K562 (cell line): ENCODE measurements at regions not wholly inside any gene's neighbourhood (a gene's known extent, or its start where the extent isn't known, plus 50 kb on each side); places are given as distances from the start of the nearest gene placed in this dataset.

ENCODE experiments used
- GABPA ChIP-seq: fragments of 200-800 bp; sonication (Bioruptor generic); conservative IDR thresholded peaks from 2 replicates; pipeline ENCODE4 v1.6.1; 2016; ENCODE audit warnings: low read depth, missing genetic modification characterization, missing compliant biosample characterization
- KAT2B ChIP-seq: IDR thresholded peaks from one replicate; pipeline ENCODE4 v1.6.1; 2012; ENCODE audit warnings: low read depth, mild to moderate bottlenecking, control low read depth, inconsistent platforms, low read length, moderate library complexity
- MYBL2 ChIP-seq, 2 experiments: fragments of 450-650 bp in 1 of 2; sonication (generic) in 1 of 2; formaldehyde crosslinking in 1 of 2; IDR thresholded peaks; 2 replicates each; pipeline versions ENCODE4 v1.6.1 to v1.8.1; 2017 to 2022; ENCODE audit warnings: borderline replicate concordance in 1 of 2, inconsistent platforms in 1 of 2, low read depth in 1 of 2, mild to moderate bottlenecking in 1 of 2, missing genetic modification reagents in 1 of 2, moderate library complexity in 1 of 2
- NFE2 ChIP-seq: IDR thresholded peaks from 2 replicates; pipeline ENCODE4 v1.6.1; 2014; ENCODE audit warnings: antibody characterized with exemption, low read depth
- POLR3A ChIP-seq: IDR thresholded peaks from 2 replicates; pipeline ENCODE4 v1.6.1; 2011; ENCODE audit warnings: borderline replicate concordance, mild to moderate bottlenecking, moderate library complexity; ENCODE audit not compliant: insufficient read length, insufficient read depth; ENCODE audit errors: extremely low read depth
- U2AF1 ChIP-seq: fragments of 200-400 bp; formaldehyde crosslinking; optimal IDR thresholded peaks from 2 replicates; pipeline ENCODE3; 2017; ENCODE audit warnings: mild to moderate bottlenecking, low read depth, low read length, moderate library complexity
- USF2 ChIP-seq: sonication (generic); formaldehyde crosslinking; IDR thresholded peaks from 2 replicates; pipeline ENCODE4 v1.5.0; 2020; ENCODE audit warnings: missing genetic modification reagents
- ZNF253 ChIP-seq: fragments of 250-450 bp; sonication (Bioruptor Pico); conservative IDR thresholded peaks from 2 replicates; pipeline ENCODE4 v1.6.1; 2021; ENCODE audit warnings: mild to moderate bottlenecking
- ZNF354B ChIP-seq: fragments of 250-450 bp; sonication (Bioruptor Pico); IDR thresholded peaks from 2 replicates; pipeline ENCODE4 v1.4.0; 2020
- TF ChIP-seq, protein P1 (sequence below): fragments of 250-450 bp; sonication (Bioruptor Pico); IDR thresholded peaks from 2 replicates; pipeline ENCODE4 v1.5.0; 2022; ENCODE audit warnings: mild to moderate bottlenecking

GRCh38 chr11:23688835-23689234 lies 808.0 kb upstream of the LUZP2 start (continued):
- no peak for TF ChIP-seq MYBL2 (IDR thresholded peaks at IDR 0.05; ENCODE audit: low read depth)
- TF ChIP-seq MYBL2 (CRISPR knock-in tag; IDR thresholded peaks at IDR 0.05; ENCODE audit: borderline replicate concordance) = no peak
- TF ChIP-seq USF2 (CRISPR knock-in tag) = no peak
- TF ChIP-seq, protein P1, sequence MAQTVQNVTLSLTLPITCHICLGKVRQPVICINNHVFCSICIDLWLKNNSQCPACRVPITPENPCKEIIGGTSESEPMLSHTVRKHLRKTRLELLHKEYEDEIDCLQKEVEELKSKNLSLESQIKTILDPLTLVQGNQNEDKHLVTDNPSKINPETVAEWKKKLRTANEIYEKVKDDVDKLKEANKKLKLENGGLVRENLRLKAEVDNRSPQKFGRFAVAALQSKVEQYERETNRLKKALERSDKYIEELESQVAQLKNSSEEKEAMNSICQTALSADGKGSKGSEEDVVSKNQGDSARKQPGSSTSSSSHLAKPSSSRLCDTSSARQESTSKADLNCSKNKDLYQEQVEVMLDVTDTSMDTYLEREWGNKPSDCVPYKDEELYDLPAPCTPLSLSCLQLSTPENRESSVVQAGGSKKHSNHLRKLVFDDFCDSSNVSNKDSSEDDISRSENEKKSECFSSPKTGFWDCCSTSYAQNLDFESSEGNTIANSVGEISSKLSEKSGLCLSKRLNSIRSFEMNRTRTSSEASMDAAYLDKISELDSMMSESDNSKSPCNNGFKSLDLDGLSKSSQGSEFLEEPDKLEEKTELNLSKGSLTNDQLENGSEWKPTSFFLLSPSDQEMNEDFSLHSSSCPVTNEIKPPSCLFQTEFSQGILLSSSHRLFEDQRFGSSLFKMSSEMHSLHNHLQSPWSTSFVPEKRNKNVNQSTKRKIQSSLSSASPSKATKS (CRISPR knock-in tag) = no peak
- TF ChIP-seq POLR3A = no peak
- TF ChIP-seq KAT2B = no peak
- TF ChIP-seq U2AF1 = no peak
- TF ChIP-seq ZNF253 (CRISPR knock-in tag) = no peak
- no peak for TF ChIP-seq ZNF354B
- TF ChIP-seq NFE2 = no peak
- no peak for TF ChIP-seq GABPA (tag)
